H1 (cell line): ENCODE measurements at regions not wholly inside any gene's neighbourhood (a gene's known extent, or its start where the extent isn't known, plus 50 kb on each side); places are given as distances from the start of the nearest gene placed in this dataset.

Source experiments
- CTCF ChIA-PET: fragments of 300-600 bp; sonication (Branson Sonifier 250); formaldehyde crosslinking; loops from one replicate; lab custom pipeline; 2021; ENCODE audit not compliant: partially characterized antibody; lab: Charles Lee
- POLR2A ChIA-PET: fragments of 300-600 bp; sonication (Branson Sonifier 250); formaldehyde crosslinking; loops from one replicate; lab custom pipeline; 2021; ENCODE audit warnings: inconsistent platforms; ENCODE audit not compliant: partially characterized antibody; lab: Charles Lee
- DNase-seq, 2 experiments: peaks; one replicate each; pipeline versions ENCODE4 v3.0.0 to v3.0.0-alpha.2; 2010 to 2022; ENCODE audit warnings: low spot score in 2 of 2, low read depth in 1 of 2, mixed read lengths in 1 of 2
- FAIRE-seq: peaks from 2 replicates; lab custom pipeline; 2011; peaks lifted over from hg19 to GRCh38; lab: Jason Lieb, UNC
- H2AFZ ChIP-seq: 2 replicates; pipeline ENCODE4 v1.8.1; 2012; ENCODE audit warnings: low read length, inconsistent platforms
- H2AK5ac ChIP-seq: 2 replicates; pipeline ENCODE4 v1.6.1; 2013; ENCODE audit warnings: low read depth, low read length
- H2BK120ac ChIP-seq: replicated peaks from 2 replicates; pipeline ENCODE3; 2013; ENCODE audit warnings: low read depth, low read length, inconsistent platforms
- H2BK12ac ChIP-seq: 2 replicates; pipeline ENCODE4 v1.6.1; 2013; ENCODE audit warnings: low read depth, low read length
- H2BK15ac ChIP-seq: 2 replicates; pipeline ENCODE4 v1.6.1; 2013; ENCODE audit warnings: low read length
- H2BK20ac ChIP-seq: 2 replicates; pipeline ENCODE4 v1.6.1; 2013; ENCODE audit warnings: low read length
- H2BK5ac ChIP-seq: 2 replicates; pipeline ENCODE4 v1.6.1; 2013; ENCODE audit warnings: low read depth, low read length
- H3K14ac ChIP-seq: 2 replicates; pipeline ENCODE4 v1.6.1; 2013; ENCODE audit warnings: inconsistent platforms; ENCODE audit not compliant: insufficient read length
- H3K18ac ChIP-seq: 2 replicates; pipeline ENCODE4 v1.6.1; 2013; ENCODE audit warnings: low read length; ENCODE audit errors: extremely low read depth
- H3K23ac ChIP-seq: 2 replicates; pipeline ENCODE4 v1.6.1; 2013; ENCODE audit warnings: inconsistent platforms; ENCODE audit not compliant: insufficient read length
- H3K23me2 ChIP-seq: 2 replicates; pipeline ENCODE4 v1.6.1; 2013; ENCODE audit warnings: low read depth, low read length
- H3K27ac ChIP-seq: 2 replicates; pipeline ENCODE4 v1.6.1; 2011; ENCODE audit warnings: low read depth, low read length, inconsistent platforms
- H3K27me3 ChIP-seq, 4 experiments: replicated peaks in 1 of 4; 1 replicate in 1 of 4; 2 replicates in 3 of 4; pipeline versions ENCODE4 v1.6.1 to v1.8.1; 2011 to 2013; ENCODE audit warnings: low read length in 3 of 4, mild to moderate bottlenecking in 3 of 4, inconsistent platforms in 2 of 4, mixed read lengths in 2 of 4, moderate library complexity in 1 of 4; ENCODE audit not compliant: control insufficient read depth in 3 of 4, insufficient read depth in 3 of 4; ENCODE audit errors: extremely low read depth in 1 of 4
- H3K36me3 ChIP-seq, 4 experiments: 2 replicates each; pipeline versions ENCODE4 v1.6.1 to v1.8.1; 2011 to 2013; ENCODE audit warnings: mild to moderate bottlenecking in 4 of 4, low read length in 3 of 4, moderate library complexity in 2 of 4, control low read depth in 1 of 4, inconsistent platforms in 1 of 4; ENCODE audit not compliant: insufficient read depth in 4 of 4, control insufficient read depth in 2 of 4
- H3K4ac ChIP-seq: replicated peaks from 2 replicates; pipeline ENCODE3; 2013; ENCODE audit warnings: low read length, low read depth, mixed read lengths, inconsistent platforms; ENCODE audit not compliant: insufficient read length
- H3K4me1 ChIP-seq, 4 experiments: replicated peaks in 1 of 4; 1 replicate in 1 of 4; 2 replicates in 3 of 4; pipeline versions ENCODE4 v1.6.1 to v1.8.1; 2011 to 2013; ENCODE audit warnings: low read length in 3 of 4, inconsistent platforms in 2 of 4, mixed read lengths in 1 of 4; ENCODE audit not compliant: insufficient read depth in 4 of 4, control insufficient read depth in 3 of 4
- H3K4me2 ChIP-seq, 2 experiments: 2 replicates each; pipeline versions ENCODE4 v1.6.1 to v1.8.1; 2011 to 2013; ENCODE audit warnings: low read depth in 2 of 2, low read length in 2 of 2, control low read depth in 1 of 2, inconsistent platforms in 1 of 2, mild to moderate bottlenecking in 1 of 2; ENCODE audit not compliant: insufficient read depth in 1 of 2
- H3K4me3 ChIP-seq, 4 experiments: fragments of 200-600, 300-600 bp in 1 of 4; sonication (generic), shearing (Covaris generic), sonication (Bioruptor Twin) in 1 of 4; 2 replicates each; pipeline versions ENCODE4 v1.5.1 to v1.8.1; 2011 to 2016; ENCODE audit warnings: low read length in 4 of 4, low read depth in 3 of 4, control low read depth in 2 of 4, inconsistent platforms in 2 of 4, mild to moderate bottlenecking in 2 of 4, mixed read lengths in 1 of 4, moderate library complexity in 1 of 4; ENCODE audit not compliant: insufficient read depth in 2 of 4; ENCODE audit errors: extremely low read depth in 1 of 4
- H3K56ac ChIP-seq: replicated peaks from 2 replicates; pipeline ENCODE3; 2013; ENCODE audit warnings: low read depth, mild to moderate bottlenecking, mixed read lengths, low read length, inconsistent platforms; ENCODE audit not compliant: insufficient read length
- H3K79me1 ChIP-seq: 2 replicates; pipeline ENCODE4 v1.6.1; 2013; ENCODE audit warnings: low read depth, low read length, control low read depth
- H3K79me2 ChIP-seq, 2 experiments: 2 replicates each; pipeline versions ENCODE4 v1.6.1 to v1.8.1; 2012 to 2013; ENCODE audit warnings: low read length in 2 of 2, mild to moderate bottlenecking in 2 of 2, inconsistent platforms in 1 of 2; ENCODE audit not compliant: insufficient read depth in 2 of 2, control insufficient read depth in 1 of 2
- H3K9ac ChIP-seq, 4 experiments: replicated peaks in 1 of 4; 1 replicate in 1 of 4; 2 replicates in 3 of 4; pipeline versions ENCODE4 v1.6.1 to v1.8.1; 2011 to 2013; ENCODE audit warnings: low read depth in 3 of 4, low read length in 3 of 4, control low read depth in 2 of 4, mild to moderate bottlenecking in 2 of 4, moderate library complexity in 2 of 4, inconsistent platforms in 1 of 4; ENCODE audit errors: extremely low read depth in 1 of 4
- H3K9me3 ChIP-seq, 2 experiments: 2 replicates each; pipeline versions ENCODE4 v1.6.1 to v1.8.1; 2012 to 2013; ENCODE audit warnings: mild to moderate bottlenecking in 2 of 2, moderate library complexity in 2 of 2, control low read depth in 1 of 2, inconsistent platforms in 1 of 2, low read depth in 1 of 2, low read length in 1 of 2, mixed read lengths in 1 of 2; ENCODE audit not compliant: insufficient read depth in 2 of 2
- H4K20me1 ChIP-seq, 2 experiments: replicated peaks in 1 of 2; 2 replicates each; pipeline versions ENCODE3 to v1.8.1; 2011 to 2013; ENCODE audit warnings: inconsistent platforms in 2 of 2, low read length in 2 of 2, mild to moderate bottlenecking in 1 of 2; ENCODE audit not compliant: insufficient read depth in 2 of 2, control insufficient read depth in 1 of 2
- H4K5ac ChIP-seq: 2 replicates; pipeline ENCODE4 v1.6.1; 2013; ENCODE audit warnings: low read length, low read depth, mixed read lengths, inconsistent platforms; ENCODE audit not compliant: insufficient read length
- H4K8ac ChIP-seq: 2 replicates; pipeline ENCODE4 v1.8.0; 2013; ENCODE audit warnings: mild to moderate bottlenecking, moderate library complexity, low read length, inconsistent platforms; ENCODE audit not compliant: insufficient read depth; ENCODE audit errors: extremely low read depth
- H4K91ac ChIP-seq: replicated peaks from 2 replicates; pipeline ENCODE3; 2013; ENCODE audit warnings: low read length, mixed read lengths, inconsistent platforms; ENCODE audit not compliant: insufficient read length
- FOSL1 ChIP-seq: IDR thresholded peaks from 2 replicates; pipeline ENCODE4 v1.6.1; 2011; ENCODE audit warnings: mild to moderate bottlenecking, low read depth, low read length, moderate library complexity; ENCODE audit not compliant: insufficient read depth
- GABPA ChIP-seq: IDR thresholded peaks from 2 replicates; pipeline ENCODE4 v1.6.1; 2011; ENCODE audit warnings: mild to moderate bottlenecking, low read length, moderate library complexity, borderline replicate concordance; ENCODE audit not compliant: insufficient read depth
- KDM5A ChIP-seq: fragments of 200-600 bp; IDR thresholded peaks from 2 replicates; pipeline ENCODE4 v1.7.1; 2012; ENCODE audit warnings: mild to moderate bottlenecking, low read length, inconsistent platforms, mixed read lengths
- POLR2A ChIP-seq, 2 experiments: IDR thresholded peaks; 1 replicate in 1 of 2; 2 replicates in 1 of 2; pipeline ENCODE4 v1.6.1; 2011; ENCODE audit warnings: low read depth in 2 of 2, low read length in 2 of 2, mild to moderate bottlenecking in 2 of 2; ENCODE audit errors: control extremely low read depth in 1 of 2
- SP4 ChIP-seq: IDR thresholded peaks from 2 replicates; pipeline ENCODE4 v1.6.1; 2012; ENCODE audit warnings: low read length, inconsistent platforms
- WGBS, 2 experiments: shearing (Covaris generic) in 1 of 2; methylation state at CpG; one replicate each; pipeline versions ENCODE4 v1.1.6 to v1.1.7; 2013 to 2015; ENCODE audit warnings: low lambda C conversion rate in 2 of 2, mixed read lengths in 2 of 2, inconsistent platforms in 1 of 2, low coverage in 1 of 2, missing lambda C conversion rate in 1 of 2; ENCODE audit not compliant: insufficient replicate concordance in 2 of 2, insufficient coverage in 1 of 2, insufficient read length in 1 of 2; ENCODE audit errors: extremely low coverage in 1 of 2, missing lambda C conversion rate in 1 of 2; 5-methylcytosine and 5-hydroxymethylcytosine counted together
- TF ChIP-seq, protein P1 (sequence below): IDR thresholded peaks from 2 replicates; pipeline ENCODE4 v1.6.1; 2012; ENCODE audit warnings: inconsistent platforms

- Histone ChIP-seq H3K79me1 (no peaks in the 10 kb centered on the region), H2AFZ (no peak overlapping the region), H2AK5ac (no peak overlapping the region), H2BK15ac (no peak overlapping the region), H2BK12ac (no peak overlapping the region), H3K4ac (no peak overlapping the region), H3K27ac (no peak overlapping the region), H3K27me3 (no peaks in the 10 kb centered on the region), H3K4me1 (no peaks in the 10 kb centered on the region), H3K14ac (no peak overlapping the region), H3K4me3 (no peak overlapping the region), H4K5ac (no peak overlapping the region), H4K91ac (no peak overlapping the region), H3K18ac (no peak overlapping the region), H3K9me3 (peaks cover 0 to 1% of the 10 kb centered on the region in 2 experiments; a peak in 1 of 4 replicates), H4K8ac (no peak overlapping the region), H3K23me2 (no peaks in the 10 kb centered on the region), H2BK5ac (no peak overlapping the region), H4K20me1 (no peaks in the 10 kb centered on the region), H2BK20ac (no peak overlapping the region), H3K9ac (no peak overlapping the region), H3K4me2 (no peak overlapping the region), H3K23ac (no peak overlapping the region), H3K79me2 (no peaks in the 10 kb centered on the region), H2BK120ac (no peak overlapping the region), H3K36me3 (no peaks in the 10 kb centered on the region)
- CTCF ChIA-PET = interaction anchor here (0.6 to 1.3 kb wide), 2 partner anchors 113 to 222 kb away, joined by 3 read pairs; no protein-coding TSS in a partner anchor
- POLR2A ChIA-PET = no interaction called here
- WGBS, 2 experiments = 96% methylated on average over 2 of the region's 2 CpGs; no CpG with 5 or more reads in 1 of the 2 experiments
- no peak for DNase-seq
- FAIRE-seq = no peak
- TF ChIP-seq KDM5A (no peak), FOSL1 (no peak), GABPA (no peak), POLR2A (IDR thresholded peaks at IDR 0.05; ENCODE audit: control extremely low read depth in 1 of 2, low read depth in 2 of 2, low read length in 2 of 2) (no peak), SP4 (no peak)
- TF ChIP-seq, protein P1, sequence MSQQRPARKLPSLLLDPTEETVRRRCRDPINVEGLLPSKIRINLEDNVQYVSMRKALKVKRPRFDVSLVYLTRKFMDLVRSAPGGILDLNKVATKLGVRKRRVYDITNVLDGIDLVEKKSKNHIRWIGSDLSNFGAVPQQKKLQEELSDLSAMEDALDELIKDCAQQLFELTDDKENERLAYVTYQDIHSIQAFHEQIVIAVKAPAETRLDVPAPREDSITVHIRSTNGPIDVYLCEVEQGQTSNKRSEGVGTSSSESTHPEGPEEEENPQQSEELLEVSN = no peak
- TF ChIP-seq, all 59 proteins: peak for 0
- H3K56ac ChIP-seq = no peak overlapping the region
Observed at GRCh38 chr2:20897874-20898453, 75.1 kb upstream of the LDAH start.
